ENCODE measurements at regions not wholly inside any gene's neighbourhood (a gene's known extent, or its start where the extent isn't known, plus 50 kb on each side); places are given as distances from the start of the nearest gene placed in this dataset.

- TF ChIP-seq, protein P1, sequence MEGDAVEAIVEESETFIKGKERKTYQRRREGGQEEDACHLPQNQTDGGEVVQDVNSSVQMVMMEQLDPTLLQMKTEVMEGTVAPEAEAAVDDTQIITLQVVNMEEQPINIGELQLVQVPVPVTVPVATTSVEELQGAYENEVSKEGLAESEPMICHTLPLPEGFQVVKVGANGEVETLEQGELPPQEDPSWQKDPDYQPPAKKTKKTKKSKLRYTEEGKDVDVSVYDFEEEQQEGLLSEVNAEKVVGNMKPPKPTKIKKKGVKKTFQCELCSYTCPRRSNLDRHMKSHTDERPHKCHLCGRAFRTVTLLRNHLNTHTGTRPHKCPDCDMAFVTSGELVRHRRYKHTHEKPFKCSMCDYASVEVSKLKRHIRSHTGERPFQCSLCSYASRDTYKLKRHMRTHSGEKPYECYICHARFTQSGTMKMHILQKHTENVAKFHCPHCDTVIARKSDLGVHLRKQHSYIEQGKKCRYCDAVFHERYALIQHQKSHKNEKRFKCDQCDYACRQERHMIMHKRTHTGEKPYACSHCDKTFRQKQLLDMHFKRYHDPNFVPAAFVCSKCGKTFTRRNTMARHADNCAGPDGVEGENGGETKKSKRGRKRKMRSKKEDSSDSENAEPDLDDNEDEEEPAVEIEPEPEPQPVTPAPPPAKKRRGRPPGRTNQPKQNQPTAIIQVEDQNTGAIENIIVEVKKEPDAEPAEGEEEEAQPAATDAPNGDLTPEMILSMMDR (IDR thresholded peaks at IDR 0.05 in 4 of 5, conservative IDR thresholded peaks at IDR 0.05 in 1 of 5): no peak
- TF ChIP-seq POLR2A (IDR thresholded peaks at IDR 0.05): no peak
These were observed 300.4 kb downstream of the AHR start for GRCh38 chr7:17598846-17599245.
